ENCODE measurements at regions not wholly inside any gene's neighbourhood (a gene's known extent, or its start where the extent isn't known, plus 50 kb on each side); places are given as distances from the start of the nearest gene placed in this dataset.

DNA sequence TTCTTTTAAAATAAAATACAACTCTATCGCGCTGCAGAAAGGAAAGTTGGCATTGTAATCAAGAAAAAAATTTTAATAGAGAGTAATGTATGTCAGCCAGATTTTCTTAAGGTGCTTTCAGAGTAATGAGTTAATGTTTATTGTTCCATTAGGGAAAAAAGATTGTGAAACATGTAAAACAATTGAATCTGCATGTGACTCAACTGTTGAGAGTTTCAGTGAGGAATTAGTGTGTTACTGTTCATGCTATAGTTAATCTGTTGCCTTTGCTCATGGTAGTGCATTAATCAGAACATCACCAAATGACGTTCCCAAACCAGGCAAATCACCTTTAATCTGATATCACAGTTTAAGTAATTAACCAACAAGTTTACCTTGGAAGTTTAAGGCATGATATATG lies 600.5 kb downstream of the NR2F1-AS1 start:
- TF ChIP-seq, protein P1, sequence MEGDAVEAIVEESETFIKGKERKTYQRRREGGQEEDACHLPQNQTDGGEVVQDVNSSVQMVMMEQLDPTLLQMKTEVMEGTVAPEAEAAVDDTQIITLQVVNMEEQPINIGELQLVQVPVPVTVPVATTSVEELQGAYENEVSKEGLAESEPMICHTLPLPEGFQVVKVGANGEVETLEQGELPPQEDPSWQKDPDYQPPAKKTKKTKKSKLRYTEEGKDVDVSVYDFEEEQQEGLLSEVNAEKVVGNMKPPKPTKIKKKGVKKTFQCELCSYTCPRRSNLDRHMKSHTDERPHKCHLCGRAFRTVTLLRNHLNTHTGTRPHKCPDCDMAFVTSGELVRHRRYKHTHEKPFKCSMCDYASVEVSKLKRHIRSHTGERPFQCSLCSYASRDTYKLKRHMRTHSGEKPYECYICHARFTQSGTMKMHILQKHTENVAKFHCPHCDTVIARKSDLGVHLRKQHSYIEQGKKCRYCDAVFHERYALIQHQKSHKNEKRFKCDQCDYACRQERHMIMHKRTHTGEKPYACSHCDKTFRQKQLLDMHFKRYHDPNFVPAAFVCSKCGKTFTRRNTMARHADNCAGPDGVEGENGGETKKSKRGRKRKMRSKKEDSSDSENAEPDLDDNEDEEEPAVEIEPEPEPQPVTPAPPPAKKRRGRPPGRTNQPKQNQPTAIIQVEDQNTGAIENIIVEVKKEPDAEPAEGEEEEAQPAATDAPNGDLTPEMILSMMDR (IDR thresholded peaks at IDR 0.05; ENCODE audit: insufficient read depth, low read length), result no peak
- no peak for TF ChIP-seq POLR2AphosphoS5 (IDR thresholded peaks at IDR 0.05; ENCODE audit: low read depth)
- TF ChIP-seq GABPA (IDR thresholded peaks at IDR 0.05; ENCODE audit: low read depth), result no peak

Measured in HL-60 (cell line).